ENCODE measurements at regions not wholly inside any gene's neighbourhood (a gene's known extent, or its start where the extent isn't known, plus 50 kb on each side); places are given as distances from the start of the nearest gene placed in this dataset.
"Not testable (repeated sequence)": the region's sequence is repeated elsewhere in the genome, so short reads cannot be mapped to it uniquely, and the experiment has no call there.

DNA sequence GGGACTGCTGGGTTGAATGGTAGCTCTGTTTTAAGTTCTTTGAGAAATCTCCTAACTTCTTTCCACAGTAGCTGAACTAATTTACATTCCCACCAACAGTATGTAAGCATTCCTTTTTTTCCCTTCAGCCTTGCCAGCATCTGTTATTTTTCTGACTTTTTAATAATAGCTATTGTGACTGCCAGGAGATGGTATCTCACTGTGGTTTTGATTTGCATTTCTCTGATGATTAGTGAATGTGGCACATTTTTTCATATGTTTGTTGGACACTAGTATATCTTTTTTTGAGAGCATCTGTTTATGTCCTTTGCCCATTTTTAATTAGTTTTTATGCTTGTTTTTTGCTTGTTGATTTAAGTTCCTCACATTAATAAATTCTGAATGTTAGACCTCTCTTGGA, 990.8 kb downstream of the GATA3 start:
- DNase-seq (ENCODE audit: low spot score), result no peak

DNA sequence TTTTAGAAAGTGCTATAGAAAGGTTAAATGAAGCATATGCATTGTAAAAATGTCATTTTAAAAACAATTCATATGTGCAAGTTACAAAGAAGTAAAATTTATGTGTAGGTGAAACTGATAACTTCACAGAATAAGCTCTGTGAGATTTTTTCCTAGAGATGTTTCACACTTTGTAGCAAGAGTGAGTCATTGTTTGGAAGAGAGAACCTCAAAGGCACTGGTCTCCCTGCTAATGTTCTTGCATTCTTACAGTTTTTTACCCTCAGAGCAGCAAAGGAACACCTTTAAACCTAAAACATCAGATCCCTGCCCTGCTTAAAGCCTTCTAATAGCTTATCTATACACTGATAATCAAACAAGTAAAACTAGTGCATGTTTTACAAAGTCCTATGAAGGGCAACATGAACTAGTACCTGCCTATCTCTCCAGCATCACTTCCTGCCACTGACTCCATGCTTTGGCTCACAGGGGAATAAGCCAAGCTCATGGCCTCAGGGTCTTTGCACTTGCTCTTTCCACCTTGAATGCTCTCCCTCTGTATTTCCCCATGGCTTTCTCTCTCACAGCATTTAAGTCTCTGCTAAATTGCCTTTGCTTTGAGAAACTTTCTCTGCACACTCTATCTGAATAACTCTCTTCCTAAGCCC, 997.0 kb downstream of the GATA3 start:
- DNase-seq (ENCODE audit: low spot score), result no peak

DNA sequence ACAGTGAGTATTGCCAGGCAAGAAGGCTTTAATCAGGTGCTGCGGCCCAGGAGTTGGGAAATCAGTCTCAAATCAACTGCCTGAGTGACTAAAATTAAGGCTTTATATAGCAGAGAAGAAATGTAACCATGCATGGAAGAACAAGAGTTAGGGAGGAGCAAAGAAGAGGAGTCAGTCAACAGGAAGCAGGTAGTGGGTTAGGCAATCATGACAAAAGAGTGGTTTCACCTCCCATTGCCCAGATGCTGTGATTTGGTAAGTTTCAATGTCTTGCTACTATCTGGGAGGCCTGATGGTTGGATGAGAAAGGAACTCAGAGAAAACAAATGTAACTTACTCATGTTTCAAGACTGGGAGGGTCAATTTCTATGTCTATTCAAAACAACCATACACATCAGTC, 998.3 kb downstream of the GATA3 start:
- DNase-seq (ENCODE audit: low spot score), result no peak

DNA sequence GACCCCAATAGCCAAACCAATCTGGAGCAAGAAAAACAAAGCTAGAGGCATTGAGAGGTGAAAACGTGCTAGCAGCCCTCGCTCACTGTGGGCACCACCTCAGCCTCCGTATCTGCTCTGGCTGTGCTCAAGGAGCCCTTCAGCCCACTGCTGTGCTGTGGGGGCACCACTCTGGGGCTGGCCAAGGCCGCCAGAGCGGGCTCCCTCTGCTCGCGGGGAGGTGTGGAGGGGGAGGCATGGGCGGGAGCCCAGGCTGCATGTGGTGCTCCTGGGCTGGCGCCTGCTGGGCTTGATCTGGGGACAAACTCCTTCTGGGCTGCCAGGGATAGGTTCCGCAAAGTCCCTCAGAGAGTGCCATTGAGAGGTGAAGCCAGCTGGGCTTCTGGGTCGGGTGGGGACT, 1002.0 kb downstream of the GATA3 start:
- no peak for DNase-seq (ENCODE audit: low spot score)

DNA sequence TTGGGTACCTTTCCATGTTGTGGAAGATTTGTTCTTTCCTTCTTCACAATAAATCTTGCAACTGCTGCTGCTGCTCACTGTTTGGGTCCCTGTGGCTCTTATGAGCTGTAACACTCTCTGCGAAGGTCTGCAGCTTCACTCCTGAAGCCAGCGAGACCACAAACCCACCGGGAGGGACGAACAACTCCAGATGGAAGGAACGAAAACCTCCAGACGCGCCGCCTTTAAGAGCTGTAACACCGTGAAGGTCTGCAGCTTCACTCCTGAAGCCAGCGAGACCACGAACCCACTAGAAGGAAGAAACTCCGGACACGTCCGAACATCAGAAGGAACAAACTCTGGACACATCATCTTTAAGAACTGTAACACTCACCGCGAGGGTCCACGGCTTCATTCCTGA, 1002.8 kb downstream of the GATA3 start:
- not testable (repeated sequence) for DNase-seq (ENCODE audit: low spot score)

DNA sequence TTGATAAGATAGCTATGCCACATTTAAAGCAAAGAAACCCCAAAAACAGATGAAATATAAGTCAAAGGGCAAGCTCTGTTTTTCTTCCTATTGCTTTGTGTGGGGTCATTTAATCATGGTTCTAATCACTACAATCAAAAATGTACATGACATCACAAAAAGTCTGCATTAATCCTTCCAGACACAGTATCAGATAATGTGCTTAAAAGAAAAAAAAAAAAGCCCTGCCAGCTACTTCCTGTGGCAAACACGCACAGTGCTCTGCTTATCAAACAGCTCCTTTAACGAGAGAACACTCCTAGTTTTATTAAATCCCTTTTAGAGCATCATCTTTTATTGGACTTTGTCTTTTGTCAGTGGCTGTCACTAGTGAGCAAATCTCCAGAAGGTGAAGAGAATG, 1005.8 kb downstream of the GATA3 start:
- no peak for DNase-seq (ENCODE audit: low spot score)

DNA sequence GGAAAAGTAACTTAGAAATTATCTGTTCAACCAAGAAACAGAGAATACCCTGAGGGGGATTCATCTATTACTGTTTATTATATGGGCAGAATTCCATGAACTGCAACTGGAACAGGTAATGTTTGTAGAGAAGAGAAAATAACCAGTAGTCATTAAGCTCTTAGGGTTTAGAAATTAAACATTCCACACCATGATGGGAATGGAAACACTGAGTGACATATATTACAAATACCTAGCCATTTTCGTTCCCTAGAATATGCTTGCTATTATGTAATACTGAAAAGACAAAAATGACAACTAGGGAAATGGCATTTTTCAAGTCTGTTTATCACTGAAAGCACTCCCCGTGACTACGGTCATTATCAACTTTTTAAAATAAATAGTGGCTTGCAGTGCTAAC, 1007.4 kb downstream of the GATA3 start:
- DNase-seq (ENCODE audit: low spot score), result no peak

DNA sequence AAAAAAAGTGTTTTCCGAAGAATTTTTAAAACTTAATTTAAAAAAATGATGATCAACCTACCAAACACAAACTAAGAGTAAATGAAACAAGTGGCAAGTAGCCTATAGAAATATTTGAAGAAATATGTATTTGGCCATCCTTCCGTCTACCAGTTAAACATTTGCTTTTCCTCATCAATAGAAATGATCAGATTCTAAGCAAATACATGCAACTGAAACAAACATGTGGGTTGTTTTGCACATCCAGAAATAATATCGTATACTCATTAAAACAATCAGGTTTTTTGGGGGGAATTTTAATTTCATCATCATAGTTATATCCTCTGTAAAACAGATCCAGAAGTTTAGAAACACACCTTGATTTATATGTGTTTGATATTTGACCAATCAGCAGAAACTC, 1011.7 kb downstream of the GATA3 start:
- DNase-seq (ENCODE audit: low spot score), result no peak

DNA sequence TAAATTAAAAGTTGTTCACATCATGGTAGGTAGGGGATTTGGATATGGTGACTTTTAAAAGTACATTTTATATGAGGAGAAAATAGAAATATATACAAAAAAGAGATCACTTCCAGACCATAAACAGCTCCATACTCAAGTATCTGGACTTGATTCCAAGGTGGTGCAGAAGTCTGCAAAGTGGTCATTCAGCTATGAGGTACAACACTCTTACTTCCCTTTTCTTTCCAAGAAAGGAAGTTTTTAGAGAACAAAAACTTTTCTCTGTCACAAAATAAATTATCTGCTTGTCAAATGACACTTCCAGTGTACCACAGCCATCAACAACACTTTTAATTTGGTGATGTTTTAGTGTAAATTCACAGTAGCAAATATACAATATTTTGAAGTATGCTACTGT, 1013.5 kb downstream of the GATA3 start:
- DNase-seq (ENCODE audit: low spot score), result no peak

DNA sequence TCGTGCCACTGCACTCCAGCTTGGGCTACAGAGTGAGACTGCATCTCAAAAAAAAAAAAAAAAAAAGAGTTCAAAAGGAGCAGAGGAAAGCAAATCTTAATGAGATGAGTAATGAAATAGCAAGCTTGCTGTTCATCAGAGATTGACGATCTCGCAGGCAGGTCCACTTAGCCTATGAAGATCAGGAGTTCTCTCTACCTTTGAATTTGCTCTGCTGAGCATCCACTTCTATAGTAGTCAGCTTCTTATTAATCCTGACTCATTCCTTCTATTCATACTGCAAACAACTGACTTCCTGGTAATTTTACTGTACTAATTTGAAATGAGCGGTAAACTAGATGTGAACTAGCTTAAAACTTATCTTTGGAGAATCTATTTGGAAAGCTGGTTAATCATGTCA, 1014.6 kb downstream of the GATA3 start:
- DNase-seq (ENCODE audit: low spot score), result no peak

DNA sequence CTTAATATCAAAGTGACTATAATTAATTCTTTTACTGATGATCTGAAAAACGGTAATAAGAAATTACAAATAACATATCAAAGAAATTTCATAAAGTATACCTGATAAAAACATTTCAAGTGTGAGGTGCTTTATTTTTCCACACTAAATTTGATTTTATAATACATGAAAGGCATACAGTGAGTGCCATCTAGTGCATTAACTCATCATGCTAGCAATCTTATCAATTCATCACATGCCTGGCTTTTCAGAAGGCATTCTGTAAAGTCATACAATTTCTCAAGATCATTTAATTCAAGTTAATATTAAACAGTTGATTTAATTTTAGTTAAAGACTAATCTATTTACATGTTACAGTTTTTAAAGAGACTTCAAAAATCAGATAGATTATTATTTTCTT, 1020.9 kb downstream of the GATA3 start:
- DNase-seq (ENCODE audit: low spot score), result no peak

DNA sequence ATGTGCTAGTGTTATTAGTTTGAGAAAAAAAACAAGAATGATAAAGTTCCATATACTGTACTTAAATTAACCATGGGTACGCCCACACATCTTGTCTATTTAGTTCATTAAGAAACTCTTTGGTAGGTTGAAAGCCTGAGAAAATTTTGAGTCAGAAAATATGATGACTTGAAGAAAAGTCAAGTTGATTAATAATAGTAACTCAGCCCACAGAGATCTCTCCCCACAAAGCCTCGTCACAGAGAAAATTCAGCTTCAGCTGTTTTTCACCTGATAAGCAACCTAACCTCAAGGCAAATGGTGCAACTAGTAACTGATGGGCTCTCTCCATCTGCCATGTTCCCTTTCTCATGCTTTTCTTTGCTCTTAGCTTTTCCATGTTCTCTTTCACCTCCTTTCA, 1021.6 kb downstream of the GATA3 start:
- no peak for DNase-seq (ENCODE audit: low spot score)

DNA sequence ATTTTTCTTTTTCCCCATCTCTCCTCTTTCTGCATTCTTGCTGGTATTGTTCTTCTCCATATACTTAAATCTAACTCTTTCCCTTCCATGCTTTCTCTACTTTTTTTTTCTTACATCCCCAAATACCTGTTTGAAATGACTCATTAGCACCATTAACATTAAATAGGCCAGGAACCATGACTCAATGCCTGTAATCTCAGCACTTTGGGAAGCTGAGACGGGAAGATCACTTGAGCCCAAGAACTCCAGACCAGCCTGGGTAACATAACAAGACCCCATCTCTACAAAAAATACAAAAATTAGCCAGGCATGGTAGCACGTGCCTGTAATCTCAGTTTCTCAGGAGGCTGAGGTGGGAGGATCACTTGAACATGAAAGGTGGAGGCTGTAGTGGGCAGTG, 1026.8 kb downstream of the GATA3 start:
- no peak for DNase-seq (ENCODE audit: low spot score)

DNA sequence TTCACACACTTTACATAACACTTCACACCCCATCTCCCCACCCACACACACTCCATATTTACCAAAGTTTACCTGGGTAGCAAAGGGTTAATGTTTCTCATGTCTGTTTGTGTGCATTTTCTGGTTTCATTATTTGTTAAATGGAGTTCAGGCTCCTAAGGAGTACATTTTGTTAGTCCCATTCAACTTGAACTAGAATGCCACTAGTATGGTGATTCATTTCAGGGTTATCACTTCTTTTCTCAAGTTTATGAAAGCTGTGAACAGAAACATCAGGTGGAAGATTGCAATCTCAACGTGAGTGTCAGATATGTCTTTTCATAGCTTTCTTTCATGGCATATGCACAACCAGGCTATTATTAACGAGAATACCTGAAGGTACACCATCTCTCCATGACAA, 1027.5 kb downstream of the GATA3 start:
- no peak for DNase-seq (ENCODE audit: low spot score)

DNA sequence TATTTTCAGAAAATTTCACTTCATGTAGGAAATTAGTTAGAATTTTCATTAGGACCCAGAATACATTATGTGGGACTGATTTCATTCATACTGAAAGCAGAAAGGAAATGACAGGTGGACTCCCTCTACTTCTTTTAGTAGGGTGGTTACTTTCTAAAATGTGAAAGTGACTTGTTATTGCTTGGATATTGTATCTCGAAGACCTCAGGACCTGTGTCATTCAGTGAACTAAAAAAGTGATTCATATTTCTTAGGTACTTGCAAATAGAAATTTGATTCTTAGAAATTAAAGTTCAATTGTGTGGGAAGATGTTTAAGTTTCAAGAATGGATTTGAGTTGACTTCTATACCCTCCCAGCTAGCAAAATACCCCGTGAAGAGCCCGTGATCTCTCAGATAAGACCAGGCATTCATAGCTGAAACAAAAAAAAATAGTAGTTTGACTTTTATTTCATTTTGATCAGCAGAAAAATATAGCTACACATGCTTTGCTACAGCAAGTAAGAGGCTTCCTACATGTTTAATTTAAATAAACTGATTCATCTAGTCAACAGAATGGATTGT, 1037.1 kb downstream of the GATA3 start:
- no peak for DNase-seq (ENCODE audit: low spot score)

DNA sequence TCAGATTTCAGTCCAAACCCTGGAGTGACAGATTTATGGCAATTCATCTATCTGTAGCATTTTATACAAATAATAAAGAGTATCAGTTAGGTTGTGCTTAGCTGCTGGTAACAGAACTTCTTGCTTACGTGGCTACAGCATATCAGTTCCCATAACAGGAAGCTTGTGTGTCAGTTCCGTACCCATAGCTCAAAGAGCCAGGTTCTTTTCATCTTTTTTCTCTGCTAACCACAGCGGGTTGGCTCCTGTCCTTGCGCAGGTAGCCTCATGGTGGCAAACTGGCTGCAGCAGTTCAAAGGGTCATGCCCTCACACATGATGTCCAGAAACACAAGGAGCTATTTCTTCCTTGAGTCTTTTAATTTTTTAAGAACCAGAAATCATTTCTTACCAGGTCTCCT, 1041.8 kb downstream of the GATA3 start:
- no peak for DNase-seq (ENCODE audit: low spot score)

DNA sequence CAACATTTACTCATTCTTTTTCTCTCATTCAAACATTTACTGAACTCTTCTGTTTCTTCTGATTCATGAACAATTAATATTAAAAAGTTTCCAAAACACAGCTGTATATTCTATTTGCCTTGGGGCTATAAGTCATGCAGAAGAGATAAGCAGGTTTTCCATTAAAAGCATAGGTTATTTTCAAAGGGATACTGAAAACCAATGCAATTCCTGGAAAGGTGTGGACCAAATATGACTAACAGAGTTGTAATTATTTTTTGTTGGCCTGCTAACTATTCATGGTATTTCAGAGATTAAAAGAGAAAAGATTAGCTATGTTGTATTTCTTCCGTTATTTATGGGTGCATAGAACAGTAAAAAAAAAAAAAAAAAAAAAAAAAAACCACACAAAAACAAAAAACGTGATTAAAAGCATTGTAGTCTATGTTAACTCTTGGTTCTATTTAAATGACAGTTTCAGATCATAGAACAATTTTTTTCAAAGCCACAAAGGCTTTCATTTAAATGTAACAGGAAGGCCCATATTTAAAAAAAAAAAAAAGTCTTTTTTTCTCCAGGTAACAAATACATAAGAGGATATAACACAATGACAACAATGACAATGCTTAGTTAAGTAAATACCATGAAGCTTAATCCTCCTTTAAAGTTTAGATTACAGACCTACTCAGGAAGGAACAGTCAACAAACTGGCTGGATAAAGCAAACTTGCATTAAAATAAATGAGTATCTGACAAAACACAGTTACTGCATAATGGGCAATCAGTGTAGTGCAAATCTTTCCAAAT, 1042.9 kb downstream of the GATA3 start:
- no peak for DNase-seq (ENCODE audit: low spot score)

DNA sequence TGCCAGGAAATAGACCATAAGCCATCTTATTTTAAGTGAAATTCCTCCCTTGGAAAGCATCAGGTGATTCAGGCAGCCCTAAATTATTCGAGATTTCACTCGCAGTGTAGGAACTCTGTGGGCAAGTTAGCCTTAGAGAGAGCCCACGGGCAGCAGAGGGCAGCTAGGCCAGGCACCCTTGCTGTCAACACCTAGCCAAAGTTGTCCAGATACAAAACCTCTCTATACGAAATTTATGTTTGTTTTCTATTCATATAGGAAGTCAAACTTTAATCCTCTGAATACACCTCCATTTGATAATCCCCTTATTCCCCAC, 1043.5 kb downstream of the GATA3 start:
- no peak for DNase-seq (ENCODE audit: low spot score)

DNA sequence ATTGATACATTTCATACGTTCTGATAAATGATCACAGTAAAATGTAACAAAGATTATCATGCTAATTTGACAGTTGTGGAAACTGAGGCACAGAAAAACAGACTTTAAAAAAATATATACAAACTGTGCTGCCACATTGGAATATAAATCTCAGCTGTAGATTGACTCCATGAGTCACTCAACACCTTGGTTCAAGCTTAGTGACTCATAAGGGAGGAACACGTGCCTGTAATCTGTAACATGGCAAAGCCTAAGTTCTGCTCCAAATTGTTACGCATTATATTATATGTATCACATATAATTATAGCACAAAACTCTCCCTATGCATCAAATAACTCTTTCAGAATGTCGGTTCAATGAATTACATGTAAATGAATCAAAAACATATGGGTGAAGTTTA, 1047.5 kb downstream of the GATA3 start:
- no peak for DNase-seq (ENCODE audit: low spot score)

DNA sequence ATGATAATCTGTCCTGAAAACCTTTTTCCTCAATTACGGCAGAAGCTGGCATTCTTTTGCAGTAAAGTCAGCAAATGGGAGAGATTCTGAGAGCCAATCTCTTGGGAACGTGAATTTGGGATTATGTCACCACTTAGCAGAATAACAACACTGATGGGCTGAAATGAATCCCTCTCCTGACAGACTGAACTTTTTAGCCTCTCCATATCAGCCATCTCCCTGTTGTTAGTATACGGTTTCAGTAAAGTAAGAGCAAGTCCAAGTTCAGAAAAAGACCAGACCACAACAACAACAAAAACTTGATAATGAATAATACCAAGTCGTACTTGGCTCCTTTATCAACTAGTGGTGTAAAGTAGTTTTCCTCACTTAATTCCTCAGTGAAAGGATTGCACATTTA, 1048.8 kb downstream of the GATA3 start:
- no peak for DNase-seq (ENCODE audit: low spot score)

DNA sequence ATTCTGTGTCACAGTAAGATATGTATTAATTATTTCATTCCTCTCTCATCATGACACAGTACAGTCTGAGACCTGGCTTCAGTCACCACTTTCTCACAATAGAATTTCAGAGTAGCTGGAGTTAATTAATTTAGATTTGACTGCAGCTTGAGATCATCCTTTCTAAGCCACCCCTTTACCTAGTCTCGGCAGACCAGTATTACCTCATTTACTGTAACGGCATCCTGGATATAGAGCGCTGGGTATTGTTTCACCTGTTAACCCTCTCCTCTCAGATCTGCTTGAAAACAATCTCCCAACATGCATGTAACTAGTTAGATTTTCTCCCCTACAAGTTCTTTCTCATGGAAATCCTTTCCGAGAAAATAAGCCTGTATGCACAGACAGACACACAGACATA, 1057.5 kb downstream of the GATA3 start:
- no peak for DNase-seq (ENCODE audit: low spot score)

DNA sequence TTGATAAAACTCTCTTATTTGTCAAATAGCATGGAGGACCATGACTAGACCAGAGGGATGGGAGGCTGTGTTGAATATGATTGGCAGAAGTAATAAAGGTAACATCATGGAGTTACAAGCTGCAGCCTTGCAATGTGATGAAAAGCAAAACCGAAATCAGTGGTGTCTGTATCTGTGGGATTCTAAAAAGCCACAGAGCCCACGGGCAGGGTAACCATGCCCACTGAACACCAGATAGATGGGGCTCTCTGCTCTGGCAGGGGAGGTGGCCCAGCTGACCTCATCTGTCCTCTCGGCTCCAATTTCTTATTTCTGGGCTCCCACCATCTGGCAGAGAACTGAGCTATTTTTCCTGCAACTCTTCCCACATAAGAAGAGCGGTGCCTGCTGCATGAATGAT, 1072.2 kb downstream of the GATA3 start:
- no peak for DNase-seq (ENCODE audit: low spot score)

DNA sequence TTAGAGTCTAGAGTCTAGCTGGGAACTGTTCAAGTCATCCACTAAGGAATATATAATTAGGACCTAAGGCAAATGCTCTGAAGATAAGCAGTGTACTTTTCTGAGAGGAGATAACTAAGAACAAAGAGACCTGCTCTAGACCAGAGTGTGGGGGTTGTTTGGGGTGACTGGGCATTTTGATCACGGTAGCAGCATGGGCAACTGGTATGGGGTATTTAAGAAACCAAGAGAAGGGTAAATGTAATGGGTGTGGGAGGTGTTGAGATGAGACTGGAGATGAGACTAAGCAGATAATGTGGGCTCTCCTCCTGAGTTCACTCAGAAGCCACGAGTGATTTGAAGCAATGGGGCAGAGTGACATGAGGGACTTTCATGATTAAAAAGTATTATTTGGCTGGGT, 1082.9 kb downstream of the GATA3 start:
- DNase-seq (ENCODE audit: low spot score), result no peak

DNA sequence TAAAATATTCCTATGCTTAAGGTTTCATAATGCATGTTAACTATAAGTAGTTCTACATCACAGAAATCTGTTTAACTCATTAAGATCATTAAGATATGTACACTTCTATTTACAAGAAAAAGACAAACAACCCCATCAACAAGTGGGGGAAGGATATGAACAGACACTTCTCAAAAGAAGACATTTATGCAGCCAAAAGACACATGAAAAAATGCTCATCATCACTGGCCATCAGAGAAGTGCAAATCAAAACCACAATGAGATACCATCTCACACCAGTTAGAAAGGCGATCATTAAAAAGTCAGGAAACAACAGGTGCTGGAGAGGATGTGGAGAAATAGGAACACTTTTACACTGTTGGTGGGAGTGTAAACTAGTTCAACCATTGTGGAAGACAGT, 1084.3 kb downstream of the GATA3 start:
- DNase-seq (ENCODE audit: low spot score), result not testable (repeated sequence)

Measured in D341Med (cell line).